ENCODE measurements at regions not wholly inside any gene's neighbourhood (a gene's known extent, or its start where the extent isn't known, plus 50 kb on each side); places are given as distances from the start of the nearest gene placed in this dataset.

- BruUV-seq (replicated peaks): no TSS peak
- dilution Hi-C loops (cut with MboI; ENCODE audit: extremely low pct_ligation_motif_present, low sequenced_read_pairs): no loop called here
- H3K9me3 ChIP-seq (replicated peaks; ENCODE audit: control insufficient read depth, insufficient read depth, low read length): no peaks in the 10 kb centered on the region
- H3K27me3 ChIP-seq (ENCODE audit: control insufficient read depth in 2 of 2, insufficient read depth in 2 of 2, low read length in 2 of 2): no peaks in the 10 kb centered on the region
- intact Hi-C loops (cut with micrococcal nuclease): no loop called here
- no peak overlapping the region for H3K27ac ChIP-seq (ENCODE audit: insufficient read depth, low read depth, low read length)
- H3K9ac ChIP-seq (replicated peaks; ENCODE audit: extremely low read depth, insufficient read depth, low read length): no peak overlapping the region
- no peak overlapping the region for H3K4me2 ChIP-seq (ENCODE audit: insufficient read depth, low read length)
- H3K36me3 ChIP-seq (ENCODE audit: control insufficient read depth in 2 of 2, extremely low read depth in 1 of 2, insufficient read depth in 2 of 2, low read length in 2 of 2): no peaks in the 10 kb centered on the region
- no peak for FAIRE-seq
- ChIA-PET CTCF (interaction anchor here (0.9 to 3.8 kb wide), 4 partner anchors 12 to 483 kb away, joined by 3 to 27 read pairs (median 4); partner anchors contain the start of gene CHST11), POLR2A (no interaction called here)
- H3K9me1 ChIP-seq (replicated peaks; ENCODE audit: control insufficient read depth, extremely low read depth, insufficient read depth, low read length): no peaks in the 10 kb centered on the region
- no peaks in the 10 kb centered on the region for H4K20me1 ChIP-seq (replicated peaks; ENCODE audit: control insufficient read depth, extremely low read depth, insufficient read depth, low read length)
- no peak overlapping the region for H3K4me3 ChIP-seq (replicated peaks in 1 of 3; ENCODE audit: insufficient read depth in 1 of 3, low read depth in 1 of 3, low read length in 3 of 3)
- no peak for DNase-seq (ENCODE audit: low read depth, low spot score)
- no peaks in the 10 kb centered on the region for H3K79me2 ChIP-seq (ENCODE audit: control insufficient read depth, insufficient read depth, low read length)
- no peak for TF ChIP-seq FOS (IDR thresholded peaks at IDR 0.05; ENCODE audit: borderline replicate concordance, insufficient read depth, low read length)
- TF ChIP-seq EZH2 (IDR thresholded peaks at IDR 0.05; ENCODE audit: borderline replicate concordance, low read depth, low read length, severe bottlenecking): no peak
- TF ChIP-seq MAX (IDR thresholded peaks at IDR 0.05; ENCODE audit: insufficient read depth, insufficient read length): no peak
- TF ChIP-seq JUN (IDR thresholded peaks at IDR 0.05; ENCODE audit: borderline replicate concordance, insufficient read depth, insufficient read length, low read depth): no peak
- H2AFZ ChIP-seq (ENCODE audit: low read depth, low read length): no peak overlapping the region
- no peaks in the 10 kb centered on the region for H3K4me1 ChIP-seq (ENCODE audit: control insufficient read depth, extremely low read depth, insufficient read depth, low read length)
Observed at GRCh38 chr12:104865080-104865479, 93.0 kb downstream of the SLC41A2 start.

GRCh38 chr12:104864668-104865067 lies 93.4 kb downstream of the SLC41A2 start:
- H3K4me2 ChIP-seq (ENCODE audit: insufficient read depth, low read length): no peak overlapping the region
- no peaks in the 10 kb centered on the region for H3K27me3 ChIP-seq (ENCODE audit: control insufficient read depth in 2 of 2, insufficient read depth in 2 of 2, low read length in 2 of 2)
- H3K9me1 ChIP-seq (replicated peaks; ENCODE audit: control insufficient read depth, extremely low read depth, insufficient read depth, low read length): no peaks in the 10 kb centered on the region
- DNase-seq (ENCODE audit: low read depth, low spot score): no peak
- no TSS peak for BruUV-seq (replicated peaks)
- H3K27ac ChIP-seq (ENCODE audit: insufficient read depth, low read depth, low read length): no peak overlapping the region
- TF ChIP-seq EZH2 (IDR thresholded peaks at IDR 0.05; ENCODE audit: borderline replicate concordance, low read depth, low read length, severe bottlenecking) (no peak), POLR2AphosphoS5 (IDR thresholded peaks at IDR 0.05; ENCODE audit: insufficient read depth, low read depth, low read length) (no peak), CTCF (IDR thresholded peaks at IDR 0.05; ENCODE audit: extremely low read depth in 1 of 2, insufficient read depth in 1 of 2, low read depth in 1 of 2, low read length in 2 of 2) (no peak), MYC (IDR thresholded peaks at IDR 0.05; ENCODE audit: low read depth, low read length) (no peak), FOS (IDR thresholded peaks at IDR 0.05; ENCODE audit: borderline replicate concordance, insufficient read depth, low read length) (no peak), MAX (IDR thresholded peaks at IDR 0.05; ENCODE audit: insufficient read depth, insufficient read length) (no peak), JUN (IDR thresholded peaks at IDR 0.05; ENCODE audit: borderline replicate concordance, insufficient read depth, insufficient read length, low read depth) (no peak), POLR2A (IDR thresholded peaks at IDR 0.05; ENCODE audit: low read depth, low read length) (no peak), GATA2 (IDR thresholded peaks at IDR 0.05; ENCODE audit: insufficient read depth, insufficient read length, low read depth, low read length) (no peak)
- H2AFZ ChIP-seq (ENCODE audit: low read depth, low read length): no peak overlapping the region
- H3K4me3 ChIP-seq (replicated peaks in 1 of 3; ENCODE audit: insufficient read depth in 1 of 3, low read depth in 1 of 3, low read length in 3 of 3): no peak overlapping the region
- no peaks in the 10 kb centered on the region for H3K9me3 ChIP-seq (replicated peaks; ENCODE audit: control insufficient read depth, insufficient read depth, low read length)
- no peaks in the 10 kb centered on the region for H3K36me3 ChIP-seq (ENCODE audit: control insufficient read depth in 2 of 2, extremely low read depth in 1 of 2, insufficient read depth in 2 of 2, low read length in 2 of 2)
- no peaks in the 10 kb centered on the region for H4K20me1 ChIP-seq (replicated peaks; ENCODE audit: control insufficient read depth, extremely low read depth, insufficient read depth, low read length)
- intact Hi-C loops (cut with micrococcal nuclease): no loop called here
- no peaks in the 10 kb centered on the region for H3K4me1 ChIP-seq (ENCODE audit: control insufficient read depth, extremely low read depth, insufficient read depth, low read length)
- no peaks in the 10 kb centered on the region for H3K79me2 ChIP-seq (ENCODE audit: control insufficient read depth, insufficient read depth, low read length)
- CTCF ChIA-PET: interaction anchor here (0.9 to 3.8 kb wide), 4 partner anchors 12 to 483 kb away, joined by 3 to 27 read pairs (median 4); partner anchors contain the start of gene CHST11
- H3K9ac ChIP-seq (replicated peaks; ENCODE audit: extremely low read depth, insufficient read depth, low read length): no peak overlapping the region
- dilution Hi-C loops (cut with MboI; ENCODE audit: extremely low pct_ligation_motif_present, low sequenced_read_pairs): no loop called here
- POLR2A ChIA-PET: no interaction called here
- no peak for FAIRE-seq

All from endothelial cell of umbilical vein (primary cell).